Coronary artery (tissue), 2 donors: ENCODE measurements at regions not wholly inside any gene's neighbourhood (a gene's known extent, or its start where the extent isn't known, plus 50 kb on each side); places are given as distances from the start of the nearest gene placed in this dataset.

Source experiments
- DNase-seq: peaks from one replicate; pipeline ENCODE4 v3.0.0-alpha.2; 2017; ENCODE audit warnings: low spot score
- H3K27ac ChIP-seq, 2 donors: fragments of 200-600 bp; sonication (generic); one replicate each; pipeline ENCODE4 v1.5.1; 2016 to 2019
- H3K4me3 ChIP-seq: fragments of 200-600 bp; sonication (generic); 2 replicates; pipeline ENCODE4 v1.5.1; 2016; ENCODE audit warnings: mild to moderate bottlenecking, moderate library complexity
- TF ChIP-seq, protein P1 (sequence below): fragments of 200-600 bp; sonication (generic); IDR thresholded peaks from one replicate; pipeline ENCODE4 v1.5.1; 2019; ENCODE audit warnings: antibody characterized with exemption

DNA sequence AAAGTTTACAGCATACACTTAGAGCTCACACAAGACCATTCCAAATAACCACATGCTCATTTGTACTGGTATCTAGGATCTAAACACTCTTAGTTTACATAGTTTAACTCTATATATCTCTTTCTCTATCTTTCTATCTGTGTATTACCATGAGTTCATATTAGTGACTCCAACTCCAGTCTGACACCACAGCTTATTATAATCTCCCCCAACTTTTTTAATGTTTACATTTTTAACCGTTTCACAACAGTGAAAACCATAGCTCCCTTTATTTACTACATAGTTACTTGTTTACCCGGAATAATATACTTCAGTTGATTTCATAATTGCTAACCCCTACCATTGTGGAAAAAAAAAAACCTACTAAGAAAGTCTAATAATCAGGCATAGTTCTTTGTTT lies 362.4 kb upstream of the RGS17 start:
- no peak for DNase-seq
- TF ChIP-seq, protein P1, sequence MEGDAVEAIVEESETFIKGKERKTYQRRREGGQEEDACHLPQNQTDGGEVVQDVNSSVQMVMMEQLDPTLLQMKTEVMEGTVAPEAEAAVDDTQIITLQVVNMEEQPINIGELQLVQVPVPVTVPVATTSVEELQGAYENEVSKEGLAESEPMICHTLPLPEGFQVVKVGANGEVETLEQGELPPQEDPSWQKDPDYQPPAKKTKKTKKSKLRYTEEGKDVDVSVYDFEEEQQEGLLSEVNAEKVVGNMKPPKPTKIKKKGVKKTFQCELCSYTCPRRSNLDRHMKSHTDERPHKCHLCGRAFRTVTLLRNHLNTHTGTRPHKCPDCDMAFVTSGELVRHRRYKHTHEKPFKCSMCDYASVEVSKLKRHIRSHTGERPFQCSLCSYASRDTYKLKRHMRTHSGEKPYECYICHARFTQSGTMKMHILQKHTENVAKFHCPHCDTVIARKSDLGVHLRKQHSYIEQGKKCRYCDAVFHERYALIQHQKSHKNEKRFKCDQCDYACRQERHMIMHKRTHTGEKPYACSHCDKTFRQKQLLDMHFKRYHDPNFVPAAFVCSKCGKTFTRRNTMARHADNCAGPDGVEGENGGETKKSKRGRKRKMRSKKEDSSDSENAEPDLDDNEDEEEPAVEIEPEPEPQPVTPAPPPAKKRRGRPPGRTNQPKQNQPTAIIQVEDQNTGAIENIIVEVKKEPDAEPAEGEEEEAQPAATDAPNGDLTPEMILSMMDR: no peak
- Histone ChIP-seq H3K27ac (no peak overlapping the region), H3K4me3 (no peak overlapping the region)

DNA sequence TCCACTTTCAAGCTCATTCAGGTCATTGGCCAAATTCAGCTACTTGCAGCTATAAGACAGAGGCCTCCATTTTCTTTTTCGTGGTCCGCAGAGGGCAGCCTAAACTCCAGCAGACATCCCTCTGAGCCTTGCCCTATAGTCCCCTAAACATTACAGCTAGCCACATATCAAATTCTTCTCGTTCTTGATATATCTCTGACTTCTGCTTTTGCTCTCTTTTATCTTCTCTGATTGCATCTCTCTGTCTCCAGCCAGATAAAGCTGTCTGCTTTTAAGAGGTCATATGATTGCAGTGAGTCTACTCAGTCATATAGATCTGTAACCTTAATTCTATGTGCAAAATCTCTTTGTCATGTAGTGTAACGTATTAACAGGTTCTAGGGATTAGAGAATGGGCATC lies 358.4 kb upstream of the RGS17 start:
- Histone ChIP-seq H3K4me3 (no peak overlapping the region), H3K27ac (no peak overlapping the region)
- TF ChIP-seq, protein P1: no peak
- no peak for DNase-seq

DNA sequence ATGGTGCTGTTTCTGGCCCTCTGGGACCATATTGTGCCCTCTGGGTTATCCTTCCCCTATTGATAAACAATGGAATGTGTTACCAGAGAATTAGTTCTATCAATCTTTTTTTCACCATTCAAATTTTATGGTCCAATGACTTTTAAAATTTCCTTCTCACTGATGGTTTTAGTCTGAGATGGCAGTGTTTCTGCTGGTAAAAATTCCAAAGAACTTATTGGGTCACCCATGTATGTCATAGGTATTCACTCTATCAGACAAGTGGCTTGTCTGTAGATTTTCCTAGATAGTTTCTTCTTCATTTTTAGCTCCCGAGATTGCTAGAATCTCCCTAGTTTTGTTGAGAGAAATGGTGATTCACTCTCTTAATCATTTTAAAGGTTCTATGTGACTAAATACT lies 357.2 kb upstream of the RGS17 start:
- no peak for DNase-seq
- H3K4me3 ChIP-seq: no peak overlapping the region
- TF ChIP-seq, protein P1: no peak
- no peak overlapping the region for H3K27ac ChIP-seq

DNA sequence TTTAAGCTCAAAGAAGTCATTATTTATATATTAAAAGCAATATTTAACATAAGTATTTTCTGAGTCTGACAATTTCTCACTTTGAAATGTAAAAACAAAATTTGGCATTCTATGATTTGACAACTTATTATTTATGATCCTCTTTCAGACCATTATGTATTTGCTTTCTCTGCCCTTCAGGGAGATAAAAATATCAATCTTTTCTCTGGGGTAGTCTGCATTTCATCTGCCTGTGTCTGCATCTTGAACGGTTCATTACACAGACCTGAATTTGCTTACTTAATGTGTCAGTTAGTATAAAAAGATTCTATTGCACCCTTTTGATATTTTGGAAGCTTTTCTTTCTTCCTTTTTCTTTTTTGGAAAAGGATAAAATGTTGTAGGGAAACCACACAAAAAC lies 354.0 kb upstream of the RGS17 start:
- no peak overlapping the region for H3K27ac ChIP-seq
- H3K4me3 ChIP-seq: no peak overlapping the region
- no peak for DNase-seq
- TF ChIP-seq, protein P1: no peak

DNA sequence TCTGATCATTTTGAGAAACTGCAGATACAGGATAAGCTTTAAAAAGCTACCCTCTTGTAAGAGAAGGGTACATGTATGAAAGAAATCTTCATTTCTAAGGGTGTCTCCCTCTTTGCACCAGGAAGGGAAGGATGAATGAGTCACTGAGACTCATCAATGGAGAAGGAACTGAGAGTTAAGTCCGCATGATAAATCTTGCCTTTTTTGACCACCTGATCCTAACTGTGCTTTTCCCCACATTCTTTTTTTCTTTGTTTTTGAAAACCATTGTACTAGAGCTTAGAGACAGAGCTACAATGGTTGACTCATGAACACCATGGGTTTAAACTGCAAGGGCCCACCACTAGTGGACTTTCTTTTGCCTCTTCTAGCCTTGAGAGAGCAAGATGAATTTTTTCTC lies 353.0 kb upstream of the RGS17 start:
- TF ChIP-seq, protein P1: no peak
- no peak overlapping the region for H3K4me3 ChIP-seq
- no peak for DNase-seq
- H3K27ac ChIP-seq: no peak overlapping the region

DNA sequence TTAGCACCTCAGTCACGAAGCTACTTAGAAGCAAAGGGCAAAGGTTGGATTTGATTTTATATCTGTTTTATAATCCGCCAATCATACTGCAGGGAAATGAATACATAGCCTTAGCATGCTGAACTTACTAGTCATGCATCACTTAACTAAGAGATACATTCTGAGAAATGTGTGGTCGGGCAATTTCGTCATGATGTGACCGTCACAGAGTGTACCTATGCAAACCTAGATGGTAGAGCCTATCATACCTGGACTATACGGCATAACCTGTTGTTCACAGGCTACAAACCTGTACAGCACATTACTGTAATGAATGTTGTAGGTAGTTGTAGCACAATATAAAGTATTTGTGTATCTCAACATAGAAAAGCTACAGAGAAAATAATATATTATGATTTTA lies 345.2 kb upstream of the RGS17 start:
- no peak overlapping the region for H3K4me3 ChIP-seq
- DNase-seq: no peak
- TF ChIP-seq, protein P1: no peak
- H3K27ac ChIP-seq: no peak overlapping the region

DNA sequence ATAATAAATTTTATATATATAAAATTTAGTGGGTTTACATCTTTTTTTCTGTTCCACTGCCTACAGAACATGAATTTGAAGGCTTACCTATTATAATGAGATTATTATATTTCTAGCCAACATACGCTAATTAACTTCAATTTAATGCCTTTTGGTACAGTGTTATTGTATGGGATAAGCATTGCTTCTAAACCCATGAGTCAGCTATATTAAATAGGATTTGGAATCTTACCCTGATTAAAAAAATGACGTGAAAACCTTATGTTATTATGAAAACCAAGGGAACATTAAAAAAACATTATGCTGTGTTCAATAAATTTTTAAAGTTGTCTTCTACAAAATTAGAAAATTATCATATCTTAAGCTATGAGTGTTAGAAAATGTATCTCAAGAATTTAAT lies 334.0 kb upstream of the RGS17 start:
- DNase-seq: no peak
- TF ChIP-seq, protein P1: no peak
- Histone ChIP-seq H3K27ac (no peak overlapping the region), H3K4me3 (no peak overlapping the region)
